Right ventricle myocardium superior (tissue), 1 donor: ENCODE measurements at regions not wholly inside any gene's neighbourhood (a gene's known extent, or its start where the extent isn't known, plus 50 kb on each side); places are given as distances from the start of the nearest gene placed in this dataset.
A peak's percentile ranks its signal among the peaks of the same experiment; 100 is the strongest.

Experiments used
- ATAC-seq: fragments of 200-7000 bp; cut with Tn5 transposase; one replicate; pipeline ENCODE4 v1.9.1; 2020; ENCODE audit warnings: mild to moderate bottlenecking; ENCODE audit not compliant: poor library complexity
- DNase-seq: peaks from one replicate; pipeline ENCODE4 v3.0.0-alpha.2; 2020
- intact Hi-C: fragments of 100-400 bp; cut with DNase I; formaldehyde crosslinking; loops from one replicate; pipeline ENCODE4 v1.11.2; 2022
- donor health status: DM: no; HTN: yes; CAD: no; lungs with severe emphysema.

DNA sequence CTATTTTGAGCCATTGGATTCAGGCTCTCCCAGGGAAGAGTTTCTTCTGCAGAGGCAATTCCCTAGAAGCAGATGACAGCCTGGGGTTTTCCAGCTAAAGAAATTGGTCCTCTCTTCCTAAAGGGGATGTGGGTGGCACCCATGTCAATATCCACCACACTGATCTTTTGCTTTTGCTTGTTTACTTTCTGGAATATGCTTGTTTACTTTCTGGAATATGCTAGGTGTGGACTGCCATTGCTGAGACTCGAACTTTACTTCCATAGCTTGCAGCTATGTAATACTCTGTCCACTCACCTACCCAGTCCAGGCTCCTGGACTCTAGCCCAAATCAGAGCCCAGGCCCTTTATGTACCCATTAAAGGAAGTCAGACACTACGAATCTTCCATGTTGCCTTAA, 92.1 kb upstream of the SMYD2 start:
- no peak for ATAC-seq
- intact Hi-C loops, result no loop called here

GRCh38 chr1:214192825-214193643, 87.9 kb upstream of the SMYD2 start:
- DNase-seq (no peak), ATAC-seq (no peak)
- intact Hi-C loops, result no loop called here

More for the DNA sequence above, 92.1 kb upstream of the SMYD2 start:
- DNase-seq, result no peak

DNA sequence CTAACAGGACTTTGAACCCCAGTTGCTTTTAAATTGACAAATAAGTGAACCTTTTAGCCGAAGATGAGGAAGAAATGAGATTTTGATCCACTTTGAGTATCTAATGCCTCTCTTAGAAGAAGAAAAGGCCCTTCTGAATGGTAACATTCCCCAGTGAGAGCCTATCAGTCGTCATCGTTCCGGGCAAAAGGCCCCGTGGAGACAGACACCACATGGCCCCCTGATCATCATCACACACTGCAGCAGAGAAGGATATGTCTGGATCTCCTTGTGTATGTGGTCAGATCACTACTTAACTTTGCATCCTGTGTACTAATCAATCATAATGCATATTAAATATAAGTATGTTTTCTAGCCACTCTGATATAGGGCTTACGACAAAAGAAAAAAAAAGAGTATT, 87.3 kb upstream of the SMYD2 start:
- ATAC-seq (no peak), DNase-seq (no peak)
- intact Hi-C loops, result no loop called here

DNA sequence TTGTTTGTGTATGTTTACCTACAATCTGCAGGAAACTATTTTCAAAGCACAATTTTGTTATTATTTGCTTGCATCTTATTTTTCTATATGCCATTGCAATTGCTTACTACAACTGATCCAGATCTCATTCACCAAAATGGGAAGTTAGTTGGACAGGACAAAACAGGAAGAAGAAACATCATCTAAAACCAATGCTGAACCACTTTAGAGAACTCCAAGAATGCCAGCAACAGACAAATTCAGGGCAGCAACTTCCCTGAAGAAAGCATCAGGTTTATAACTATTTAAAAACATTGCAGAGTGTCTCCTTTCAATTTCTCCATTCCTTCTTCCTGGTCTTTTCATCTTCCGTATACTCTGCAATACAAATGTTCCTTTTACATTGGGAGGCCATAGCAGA, 82.4 kb upstream of the SMYD2 start:
- no peak for DNase-seq

DNA sequence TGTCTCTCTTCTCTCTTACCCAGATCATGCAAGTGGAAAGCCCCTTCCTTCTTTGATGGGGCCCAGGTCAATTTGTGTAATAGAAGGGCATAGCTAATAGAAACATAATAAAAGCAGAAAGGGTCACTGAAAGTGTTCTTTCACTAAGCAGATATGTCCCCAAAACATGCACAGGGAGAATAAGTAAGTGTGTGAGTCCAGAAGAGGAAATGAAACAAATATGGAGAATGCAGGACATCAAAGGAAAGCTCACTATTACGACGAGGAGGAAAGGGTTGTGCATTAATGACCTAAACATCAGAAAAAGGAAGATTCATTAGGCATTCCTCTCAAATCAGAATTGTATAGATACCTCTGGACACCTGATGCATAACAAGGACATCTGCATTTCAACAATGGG, 81.4 kb upstream of the SMYD2 start:
- intact Hi-C loops, result no loop called here
- no peak for ATAC-seq
- no peak for DNase-seq

More for the DNA sequence above, 82.4 kb upstream of the SMYD2 start:
- intact Hi-C loops, result no loop called here
- no peak for ATAC-seq

DNA sequence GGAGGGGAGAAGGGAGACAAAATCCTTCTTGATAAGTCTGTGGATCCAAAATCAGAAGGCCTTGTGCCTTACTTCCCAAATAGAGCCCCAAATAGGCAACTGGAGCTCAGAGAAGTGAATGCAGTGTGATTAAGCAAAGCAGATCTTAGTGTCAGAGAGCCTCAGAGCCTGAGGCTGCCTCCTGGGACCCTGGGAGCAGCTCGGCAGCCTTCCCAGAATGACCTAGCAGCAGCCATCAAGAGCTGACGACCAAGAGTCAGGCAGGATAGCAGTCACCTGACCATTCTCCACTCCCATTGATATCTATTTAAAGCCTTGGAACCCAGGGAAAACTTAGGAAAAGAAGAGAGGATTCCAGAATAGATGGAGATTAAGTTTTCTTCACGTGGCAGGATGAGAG, 78.0 kb upstream of the SMYD2 start:
- DNase-seq (no peak), ATAC-seq (no peak)
- intact Hi-C loops, result no loop called here

DNA sequence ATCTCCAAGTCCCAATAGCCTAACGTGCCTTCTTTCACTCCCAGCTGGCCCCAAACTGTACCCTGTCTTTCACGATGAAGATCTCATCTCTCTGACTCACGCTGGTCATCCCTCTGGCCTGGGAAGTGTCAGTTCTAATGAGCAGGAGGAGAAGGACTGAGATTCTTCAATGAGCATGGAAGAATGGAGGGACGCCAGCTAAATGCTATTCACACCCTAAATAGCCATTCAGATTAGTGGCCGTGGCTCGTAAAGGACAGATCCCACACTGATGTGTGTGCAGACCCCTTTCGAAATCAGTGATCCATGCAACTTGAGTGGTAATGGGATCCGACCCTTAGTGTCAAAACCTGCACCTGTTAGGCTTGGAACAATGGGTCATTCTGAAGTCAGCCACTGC, 75.9 kb upstream of the SMYD2 start:
- intact Hi-C loops, result no loop called here
- DNase-seq (no peak), ATAC-seq (no peak)

DNA sequence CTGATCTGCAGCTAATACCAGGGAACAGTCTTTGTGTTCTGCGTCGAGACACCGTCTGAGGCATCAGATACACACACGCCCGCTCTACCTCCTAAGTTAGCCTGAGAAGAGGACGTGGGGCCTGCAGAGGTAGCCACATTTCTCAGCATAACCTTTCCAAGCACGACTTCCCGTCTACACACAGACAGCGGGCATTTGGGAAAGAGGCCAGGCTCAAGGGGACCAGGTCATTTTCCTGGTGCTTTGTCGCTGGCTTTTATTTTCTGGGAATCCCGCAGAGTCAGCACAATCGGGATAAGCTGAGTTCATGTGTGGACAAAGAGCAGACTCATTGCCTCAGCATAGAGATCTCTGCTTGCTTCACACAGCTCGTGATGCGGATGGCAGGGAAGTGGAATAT, 72.5 kb upstream of the SMYD2 start:
- intact Hi-C loops, result no loop called here
- DNase-seq, result no peak
- ATAC-seq, result no peak

- DNase-seq (no peak), ATAC-seq (no peak)
- intact Hi-C loops, result no loop called here
These were observed 71.6 kb upstream of the SMYD2 start for GRCh38 chr1:214209260-214209808.

DNA sequence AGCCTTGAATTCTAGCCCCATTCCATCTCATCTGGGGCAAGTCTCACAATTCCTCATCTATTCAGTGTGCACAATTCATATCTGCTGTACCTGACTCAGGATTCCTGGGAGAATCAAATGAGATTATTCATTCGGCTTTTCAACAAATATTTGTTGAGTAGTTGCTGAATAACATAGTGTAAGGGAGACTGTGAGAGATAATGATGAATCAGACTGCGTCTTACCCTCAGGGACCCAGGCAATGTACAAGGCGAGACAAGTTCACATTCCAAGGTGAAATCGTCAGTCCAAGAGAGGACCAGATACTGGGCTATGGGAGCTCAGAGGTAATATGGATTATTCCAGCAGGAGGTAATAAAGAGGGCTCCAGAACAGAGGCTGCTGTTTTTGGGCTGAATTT, 67.8 kb upstream of the SMYD2 start:
- DNase-seq, result no peak
- ATAC-seq, result no peak
- intact Hi-C loops, result loop anchor here (10.0 kb wide), 1 partner anchor 372 kb away; no protein-coding TSS in a partner anchor

GRCh38 chr1:214214851-214215250, 66.1 kb upstream of the SMYD2 start:
- DNase-seq (no peak), ATAC-seq (no peak)
- intact Hi-C loops, result loop anchor here (2.0 to 10.0 kb wide), 2 partner anchors 114 to 370 kb away; no protein-coding TSS in a partner anchor

DNA sequence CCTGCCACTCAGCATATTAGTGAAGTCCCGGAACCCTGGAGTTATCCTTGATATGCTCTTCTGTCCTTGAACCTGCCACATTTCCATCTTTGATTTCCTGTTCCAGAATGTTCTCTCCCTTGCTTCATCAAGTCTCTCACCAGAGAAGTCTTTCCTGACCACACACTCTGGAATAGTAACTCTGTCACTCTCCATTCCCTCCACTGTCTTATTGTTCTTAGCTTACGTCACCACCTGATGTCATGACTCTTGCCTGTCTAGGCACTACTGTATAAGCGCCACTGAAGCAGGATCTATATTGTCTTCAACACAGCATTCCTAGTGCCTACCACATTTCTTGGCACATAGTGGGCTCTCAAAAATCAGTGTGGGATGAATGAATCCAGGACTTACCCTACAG, 65.4 kb upstream of the SMYD2 start:
- DNase-seq (no peak), ATAC-seq (peak; percentile 6)
- intact Hi-C loops, result loop anchor here (2.0 to 10.0 kb wide), 2 partner anchors 113 to 369 kb away; no protein-coding TSS in a partner anchor

- no peak for DNase-seq
- ATAC-seq, result no peak
- intact Hi-C loops, result loop anchor here (10.0 kb wide), 1 partner anchor 369 kb away; no protein-coding TSS in a partner anchor
These were observed 64.9 kb upstream of the SMYD2 start for GRCh38 chr1:214216021-214216420.

GRCh38 chr1:214216779-214217178, 64.2 kb upstream of the SMYD2 start:
- ATAC-seq (no peak), DNase-seq (no peak)
- intact Hi-C loops, result loop anchor here (10.0 kb wide), 1 partner anchor 368 kb away; no protein-coding TSS in a partner anchor

- DNase-seq, result no peak
- ATAC-seq, result no peak
- intact Hi-C loops, result loop anchor here (10.0 kb wide), 1 partner anchor 365 kb away; no protein-coding TSS in a partner anchor
These were observed 61.1 kb upstream of the SMYD2 start for GRCh38 chr1:214219902-214220301.

DNA sequence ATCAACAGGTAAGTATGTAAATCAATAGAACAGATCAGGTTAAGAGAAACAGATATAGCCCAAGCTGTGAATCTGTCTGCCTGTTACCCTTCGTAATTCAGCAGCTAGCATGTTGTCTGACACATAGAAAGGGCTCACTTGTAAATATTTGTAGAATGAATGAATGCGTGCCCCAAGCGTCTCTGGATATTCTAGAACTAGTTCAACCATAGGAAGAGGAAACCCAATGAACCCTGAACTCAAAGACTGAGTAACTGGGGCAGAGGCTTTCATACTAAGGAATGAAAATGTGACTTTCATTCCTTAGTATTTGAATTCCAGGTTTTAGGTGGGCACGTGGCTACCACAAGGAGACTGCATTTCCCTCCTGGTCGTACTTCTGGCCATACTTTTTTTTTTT, 60.1 kb upstream of the SMYD2 start:
- intact Hi-C loops, result no loop called here
- ATAC-seq (no peak), DNase-seq (no peak)

DNA sequence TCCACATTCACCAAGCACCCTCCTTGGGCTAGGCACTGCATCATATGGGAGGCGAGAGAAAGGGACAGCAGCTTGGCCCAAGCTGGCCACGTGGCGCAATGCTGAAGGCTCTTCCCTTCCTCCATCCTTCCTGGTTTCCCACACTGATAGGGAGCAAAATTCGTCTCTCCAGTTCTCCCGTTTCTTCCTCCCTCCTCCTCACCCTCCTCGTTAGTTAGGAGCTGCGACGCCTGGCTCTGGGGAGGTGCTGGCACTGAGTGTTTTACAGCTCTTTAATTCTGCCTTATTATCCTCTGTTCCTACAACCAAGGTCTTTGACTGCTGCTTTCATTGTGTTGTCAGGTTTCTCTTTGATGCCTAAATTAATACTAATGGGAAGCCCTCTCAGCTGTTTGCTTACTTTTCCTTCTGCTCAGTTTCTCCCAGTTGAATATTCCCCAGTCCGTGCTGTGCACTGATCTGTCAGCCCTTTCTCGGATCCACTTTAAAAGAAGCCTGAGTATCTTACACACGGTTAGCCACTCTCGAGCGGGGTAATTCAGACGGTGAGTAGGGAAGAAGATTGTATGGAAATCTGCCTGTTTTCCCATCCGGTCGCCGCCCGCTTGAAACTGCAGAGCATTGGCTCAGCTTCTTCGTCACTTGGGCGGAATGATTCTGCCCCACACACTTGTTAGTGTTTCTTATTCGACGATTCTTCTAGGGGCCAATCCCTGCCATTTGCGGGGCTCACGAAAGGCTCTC, 56.2 kb upstream of the SMYD2 start:
- ATAC-seq (peak; percentile 19), DNase-seq (no peak)
- intact Hi-C loops, result no loop called here

GRCh38 chr1:214228976-214229375, 52.0 kb upstream of the SMYD2 start:
- ATAC-seq (peak; percentile 95), DNase-seq (peak; percentile 48)
- intact Hi-C loops, result no loop called here

DNA sequence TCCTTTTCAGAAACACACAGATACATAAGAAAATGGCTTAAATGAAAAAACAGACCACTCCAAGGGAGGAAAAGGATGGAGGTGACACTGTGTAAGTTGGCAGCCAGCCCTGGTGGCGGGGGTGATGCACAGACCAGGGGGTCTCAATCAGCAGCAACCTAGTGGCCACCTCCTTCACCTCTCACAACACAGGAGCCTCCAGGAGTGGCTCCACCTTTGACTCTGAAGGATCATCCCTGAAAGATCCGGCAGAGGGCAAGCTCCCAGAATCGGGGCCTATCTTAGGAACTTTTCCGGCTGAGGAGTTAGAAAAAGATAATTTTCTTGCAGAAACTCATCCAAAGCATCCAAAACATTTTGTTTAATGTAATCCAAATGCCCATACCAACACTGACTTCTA, 51.2 kb upstream of the SMYD2 start:
- ATAC-seq (no peak), DNase-seq (no peak)
- intact Hi-C loops, result no loop called here
